NCI-H2196 treated with DMSO at 0.1 percent for 48 hours (cell line): ENCODE measurements at regions not wholly inside any gene's neighbourhood (a gene's known extent, or its start where the extent isn't known, plus 50 kb on each side); places are given as distances from the start of the nearest gene placed in this dataset.
"Not testable (repeated sequence)": the region's sequence is repeated elsewhere in the genome, so short reads cannot be mapped to it uniquely, and the experiment has no call there.

Experiments used
- DNase-seq: peaks from one replicate; lab custom pipeline; 2025; ENCODE audit not compliant: unreplicated experiment; lab: John Stamatoyannopoulos, UW

GRCh38 chr10:71015674-71016073 is 127.3 kb upstream of the PCBD1 start:
- no peak for DNase-seq

- not testable (repeated sequence) for DNase-seq
These were observed 131.7 kb upstream of the PCBD1 start for GRCh38 chr10:71020061-71020460.

GRCh38 chr10:71021402-71021801 is 133.0 kb upstream of the PCBD1 start:
- DNase-seq: no peak

DNA sequence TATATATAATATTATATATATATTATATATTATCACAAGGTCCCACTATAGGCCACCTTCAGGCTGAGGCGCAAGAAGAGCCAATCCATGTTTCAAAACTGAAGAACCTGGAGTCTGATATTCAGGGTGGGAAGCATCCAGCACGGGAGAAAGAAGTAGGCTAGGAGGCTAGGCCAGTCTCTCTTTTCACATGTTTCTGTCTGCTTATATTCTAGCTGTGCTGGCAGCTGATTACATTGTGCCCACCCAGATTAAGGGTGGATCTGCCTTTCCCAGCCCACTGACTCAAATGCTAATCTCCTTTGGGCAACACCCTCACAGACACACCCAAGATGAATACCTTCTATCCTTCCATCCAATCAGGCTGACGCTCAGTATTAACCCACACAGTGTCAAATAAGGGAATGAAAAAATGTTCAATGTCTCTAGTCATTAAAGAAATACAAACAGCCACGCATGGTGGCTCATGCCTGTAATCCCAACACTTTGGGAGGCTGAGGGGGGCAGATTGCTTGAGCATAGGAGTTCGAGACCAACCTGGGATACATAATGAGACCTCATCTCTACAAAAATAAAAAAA is 135.4 kb upstream of the PCBD1 start:
- no peak for DNase-seq

DNA sequence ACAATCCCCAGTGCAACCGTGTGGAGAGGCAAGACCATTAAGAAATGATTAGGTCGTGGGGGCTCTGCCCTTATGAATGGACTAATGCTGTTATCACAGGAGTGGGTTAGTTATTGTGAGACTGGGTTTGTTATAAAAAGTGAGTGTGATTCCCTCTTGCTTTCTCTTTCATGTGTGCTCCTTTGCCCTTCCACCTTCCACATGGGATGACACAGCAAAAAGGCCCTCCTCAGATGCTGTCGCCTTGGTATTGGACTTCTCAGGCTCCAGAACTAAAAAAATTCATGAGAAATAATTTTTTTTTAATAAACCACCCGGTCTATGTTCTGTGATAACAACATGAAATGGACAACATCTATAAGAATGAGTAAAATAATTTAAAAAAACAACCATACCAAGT is 136.1 kb upstream of the PCBD1 start:
- DNase-seq: no peak

GRCh38 chr10:71025535-71025934 is 137.2 kb upstream of the PCBD1 start:
- DNase-seq: no peak

DNA sequence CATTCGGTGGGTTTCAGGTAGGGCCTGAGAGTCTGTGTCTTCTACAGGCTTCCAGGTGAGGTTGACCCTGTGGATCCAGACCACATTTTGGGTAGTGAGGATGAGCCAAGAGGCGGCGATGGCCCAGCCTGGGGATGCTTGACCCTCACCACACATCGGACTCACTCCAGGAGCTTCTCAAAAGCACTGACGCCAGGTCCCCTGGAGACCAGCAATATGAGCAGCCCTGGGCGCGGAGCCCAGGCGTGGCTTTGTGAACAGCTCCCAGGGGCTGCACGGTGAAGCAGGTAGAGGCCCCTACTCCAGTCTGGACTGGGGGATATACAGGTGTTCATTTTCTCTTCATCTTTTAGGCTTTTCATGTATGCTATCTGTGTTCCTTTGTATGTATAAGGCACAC is 139.7 kb upstream of the PCBD1 start:
- DNase-seq: no peak

DNA sequence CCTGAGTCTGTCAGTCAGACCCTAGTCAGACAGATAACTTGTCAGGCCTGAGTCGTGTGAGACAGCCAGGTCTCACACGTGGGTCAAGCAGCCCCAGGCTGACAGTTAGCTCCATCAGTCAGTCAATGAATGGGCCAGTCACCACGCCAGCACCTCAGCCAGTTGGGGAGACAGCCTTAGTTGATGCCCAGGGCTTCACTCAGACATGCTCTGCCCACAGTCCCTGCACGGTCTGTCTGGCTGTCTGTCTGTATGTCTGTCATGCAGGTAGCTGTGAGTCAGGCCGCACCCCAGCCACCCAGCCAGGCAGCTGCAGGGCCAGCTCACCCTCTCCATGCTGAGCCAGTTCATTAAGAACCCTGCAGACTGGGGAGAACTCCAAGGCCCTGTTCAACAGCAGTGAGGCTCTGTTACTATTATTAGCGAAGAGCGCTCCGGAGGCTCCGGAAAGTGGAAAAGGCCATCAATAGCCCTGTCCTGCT is 141.1 kb upstream of the PCBD1 start:
- DNase-seq: no peak

DNA sequence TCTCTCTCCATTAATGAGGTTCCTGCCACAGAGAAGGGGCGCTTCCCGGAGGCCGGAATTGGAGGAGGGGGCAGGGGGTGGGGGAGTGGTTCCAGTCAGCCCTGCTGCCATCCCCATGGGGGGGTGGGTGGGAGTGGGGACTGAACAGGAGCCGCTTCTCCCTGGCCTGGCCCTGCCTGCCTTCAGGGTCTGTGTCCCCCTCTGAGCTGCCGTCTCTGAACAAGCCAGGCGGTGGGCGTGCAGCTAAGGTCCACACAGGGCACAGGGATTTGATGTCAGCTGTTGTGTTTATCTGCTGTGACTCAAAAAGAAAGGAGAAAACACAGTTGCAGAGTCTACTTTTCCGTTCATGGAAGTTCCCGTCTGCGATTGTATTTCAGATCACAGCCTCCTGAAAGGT is 141.5 kb upstream of the PCBD1 start:
- DNase-seq: no peak

DNA sequence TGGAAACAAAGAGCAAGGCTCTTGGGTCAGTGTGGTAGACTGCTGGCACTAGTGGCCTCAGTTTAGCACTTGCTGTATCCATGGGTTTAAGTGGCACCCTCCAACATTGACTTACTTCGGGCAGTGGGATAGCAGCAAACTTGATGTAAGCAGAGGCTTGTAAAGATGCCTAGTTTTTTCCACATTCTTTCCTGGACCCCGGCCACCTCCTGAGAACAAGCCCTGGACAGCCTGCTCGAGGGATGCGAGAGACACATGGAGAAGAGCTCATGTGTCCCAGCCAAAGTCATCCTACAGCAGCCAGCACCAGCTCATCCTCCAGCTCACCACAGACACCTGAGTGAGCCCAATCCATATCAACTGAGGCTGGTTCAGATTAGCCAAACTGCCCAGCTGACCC is 142.7 kb upstream of the PCBD1 start:
- no peak for DNase-seq

GRCh38 chr10:71031603-71032002 is 143.2 kb upstream of the PCBD1 start:
- no peak for DNase-seq

GRCh38 chr10:71032887-71033286 is 144.5 kb upstream of the PCBD1 start:
- DNase-seq: no peak

- DNase-seq: no peak
These were observed 145.1 kb upstream of the PCBD1 start for GRCh38 chr10:71033396-71033980.

DNA sequence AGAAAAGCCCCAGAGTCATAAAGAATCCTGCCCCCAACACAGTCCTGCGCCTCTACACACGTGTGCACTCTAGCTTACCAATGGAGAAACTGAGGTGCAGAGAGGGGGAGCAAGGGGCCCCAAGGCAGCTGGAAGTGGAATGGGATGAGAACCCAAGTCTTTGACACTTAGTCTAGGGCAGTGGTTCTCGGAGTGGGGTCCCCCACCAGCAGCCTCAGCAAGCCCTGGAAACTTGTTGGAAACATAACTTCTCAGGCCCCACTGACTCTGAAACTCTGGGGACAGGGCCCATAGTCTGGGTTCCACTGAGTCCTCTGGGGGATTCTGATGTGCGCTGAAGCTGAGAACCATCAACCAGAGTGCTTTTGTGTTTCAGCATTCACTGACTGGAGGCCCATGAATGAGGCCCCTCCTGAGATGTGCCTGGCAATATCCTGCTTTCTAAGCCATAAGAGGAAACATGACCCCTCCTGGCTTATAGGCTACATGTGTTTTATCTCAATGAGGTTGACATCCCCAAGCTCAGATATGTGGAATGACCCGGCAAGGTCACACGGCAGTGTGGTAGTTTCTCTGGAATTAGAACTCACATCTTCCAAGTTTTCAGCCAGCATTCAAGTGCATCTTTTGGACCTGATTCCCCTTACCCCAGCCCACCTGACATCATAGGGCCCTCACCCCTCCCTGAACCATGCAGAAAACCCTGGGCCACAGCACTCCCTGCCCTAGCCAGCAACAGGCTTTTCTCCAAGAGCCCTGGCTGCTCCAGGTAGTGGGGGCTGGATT is 147.3 kb upstream of the PCBD1 start:
- DNase-seq: no peak

- DNase-seq: no peak
These were observed 148.1 kb upstream of the PCBD1 start for GRCh38 chr10:71036297-71036966.

- DNase-seq: no peak
These were observed 149.8 kb upstream of the PCBD1 start for GRCh38 chr10:71038091-71038633.

DNA sequence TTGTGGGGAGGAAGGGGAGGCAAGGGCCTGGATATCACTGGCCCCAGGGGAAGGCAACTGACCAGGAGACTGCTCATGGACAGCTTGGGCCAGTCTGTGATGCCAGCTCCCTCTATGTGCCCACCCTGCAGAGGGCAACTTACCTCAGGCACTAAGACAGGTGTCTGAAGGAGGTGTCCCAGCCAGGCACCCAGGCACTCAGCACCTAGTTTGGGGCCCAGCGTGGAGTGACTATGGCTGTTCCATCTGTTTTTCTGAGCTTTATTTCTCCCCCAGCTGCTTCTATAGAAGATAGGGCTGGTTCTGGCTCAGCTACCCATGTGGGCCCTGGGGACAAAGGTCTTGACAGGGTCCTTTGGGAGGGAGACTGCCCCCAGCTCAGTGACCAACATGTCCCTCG is 150.6 kb upstream of the PCBD1 start:
- DNase-seq: no peak

DNA sequence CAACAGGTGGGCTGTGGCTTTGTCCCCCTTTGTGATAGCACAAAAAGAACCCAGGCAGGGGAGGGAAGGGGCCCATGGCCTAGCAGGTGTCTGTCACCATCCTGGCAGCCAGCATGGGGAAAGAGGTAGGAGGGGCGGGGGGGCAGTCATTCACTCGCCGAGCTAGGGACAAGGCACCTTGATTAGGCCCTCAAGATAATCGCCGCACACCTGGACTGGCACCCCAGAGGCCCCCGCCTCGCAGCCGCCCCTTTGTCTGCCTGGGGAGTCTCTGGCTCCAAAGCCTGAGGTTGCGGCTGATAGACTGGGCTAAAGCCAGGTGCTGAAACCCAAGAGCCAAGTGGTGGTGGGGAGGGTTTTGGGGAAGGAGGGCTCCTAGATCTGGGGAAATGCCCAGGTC is 151.2 kb upstream of the PCBD1 start:
- DNase-seq: no peak

GRCh38 chr10:71040343-71040742 is 152.0 kb upstream of the PCBD1 start:
- no peak for DNase-seq

GRCh38 chr10:71040846-71041605 is 152.7 kb upstream of the PCBD1 start:
- DNase-seq: no peak

GRCh38 chr10:71042216-71042615 is 153.9 kb upstream of the PCBD1 start:
- DNase-seq: no peak
